ENCODE measurements at regions not wholly inside any gene's neighbourhood (a gene's known extent, or its start where the extent isn't known, plus 50 kb on each side); places are given as distances from the start of the nearest gene placed in this dataset.

- Histone ChIP-seq H3K4me2 (ENCODE audit: insufficient read depth, low read length) (no peak overlapping the region), H4K20me1 (ENCODE audit: insufficient read depth, low read length) (no peaks in the 10 kb centered on the region), H3K4me1 (ENCODE audit: insufficient read depth, low read length) (no peaks in the 10 kb centered on the region), H3K9me3 (ENCODE audit: low read depth, low read length) (no peaks in the 10 kb centered on the region), H3K4me3 (ENCODE audit: insufficient read depth, low read length) (no peak overlapping the region), H2AFZ (ENCODE audit: low read length) (no peak overlapping the region), H3K27me3 (ENCODE audit: insufficient read depth, low read length) (no peaks in the 10 kb centered on the region), H3K27ac (ENCODE audit: low read depth, low read length) (no peak overlapping the region), H3K79me2 (ENCODE audit: insufficient read depth, low read length) (no peaks in the 10 kb centered on the region), H3K36me3 (ENCODE audit: insufficient read depth, low read length) (no peaks in the 10 kb centered on the region)
- DNase-seq (ENCODE audit: insufficient read length, low spot score, missing footprints), result no peak
- no peak for TF ChIP-seq CTCF (IDR thresholded peaks at IDR 0.05; ENCODE audit: extremely low read depth, low read depth, low read length)
These were observed 151.9 kb downstream of the SCG2 start for GRCh38 chr2:223450246-223450645.

DNA sequence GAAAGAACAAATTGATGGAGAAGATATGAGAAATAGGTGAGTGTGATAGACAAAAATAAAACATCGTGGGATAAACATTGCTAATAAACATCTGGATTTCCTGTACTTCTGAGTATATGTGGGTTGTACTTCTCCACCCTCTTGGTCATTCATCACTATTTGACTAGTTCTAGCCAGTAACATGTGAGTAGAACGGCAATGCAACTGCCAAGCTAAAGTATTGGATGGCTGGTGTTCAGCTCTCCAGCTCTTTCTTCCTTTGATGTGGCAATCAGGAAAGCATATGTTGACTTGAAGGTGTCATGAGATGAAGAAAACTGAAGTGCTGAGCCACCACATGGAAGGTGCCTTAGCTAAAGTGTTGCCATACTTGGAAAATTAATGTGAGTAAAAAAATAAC, 144.9 kb downstream of the SCG2 start:
- Histone ChIP-seq H3K36me3 (ENCODE audit: insufficient read depth, low read length) (no peaks in the 10 kb centered on the region), H2AFZ (ENCODE audit: low read length) (no peak overlapping the region), H4K20me1 (ENCODE audit: insufficient read depth, low read length) (no peaks in the 10 kb centered on the region), H3K27ac (ENCODE audit: low read depth, low read length) (no peak overlapping the region), H3K9me3 (ENCODE audit: low read depth, low read length) (no peaks in the 10 kb centered on the region), H3K4me2 (ENCODE audit: insufficient read depth, low read length) (no peak overlapping the region), H3K79me2 (ENCODE audit: insufficient read depth, low read length) (no peaks in the 10 kb centered on the region), H3K4me3 (ENCODE audit: insufficient read depth, low read length) (no peak overlapping the region), H3K4me1 (ENCODE audit: insufficient read depth, low read length) (peaks cover 15% of the 10 kb centered on the region), H3K27me3 (ENCODE audit: insufficient read depth, low read length) (no peaks in the 10 kb centered on the region)
- no peak for DNase-seq (ENCODE audit: insufficient read length, low spot score, missing footprints)
- TF ChIP-seq CTCF (IDR thresholded peaks at IDR 0.05; ENCODE audit: extremely low read depth, low read depth, low read length), result no peak

DNA sequence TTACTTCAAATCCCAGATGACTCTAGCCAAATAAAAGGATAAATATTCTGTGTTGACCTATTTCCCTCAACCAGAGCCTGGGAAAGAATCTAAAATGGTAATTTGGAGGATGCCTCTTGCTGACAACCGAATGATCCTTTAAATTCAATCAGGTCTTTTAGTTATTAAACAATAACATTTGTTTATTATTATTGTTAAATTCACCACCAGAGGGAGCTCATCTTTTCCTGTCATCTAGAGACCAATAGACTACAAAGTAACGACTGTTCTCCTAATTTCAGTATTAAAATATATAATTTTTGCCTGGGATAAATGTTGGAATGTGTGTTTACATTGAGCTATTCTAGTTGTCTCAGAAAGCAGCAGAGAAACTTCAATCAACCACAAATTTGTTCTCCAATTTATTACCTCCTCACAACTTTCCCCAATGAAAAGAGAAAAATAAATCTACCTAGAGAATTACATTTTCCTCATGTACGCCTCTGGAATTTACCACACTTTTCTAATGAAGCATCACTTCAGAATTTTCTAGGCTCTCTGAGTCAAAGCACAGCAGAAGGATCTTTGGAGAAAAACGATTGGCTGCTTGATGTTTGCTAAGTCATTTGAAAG, 142.7 kb downstream of the SCG2 start:
- Histone ChIP-seq H3K27me3 (ENCODE audit: insufficient read depth, low read length) (no peaks in the 10 kb centered on the region), H3K4me2 (ENCODE audit: insufficient read depth, low read length) (no peak overlapping the region), H3K36me3 (ENCODE audit: insufficient read depth, low read length) (no peaks in the 10 kb centered on the region), H3K9me3 (ENCODE audit: low read depth, low read length) (no peaks in the 10 kb centered on the region), H3K4me1 (ENCODE audit: insufficient read depth, low read length) (peaks cover 20% of the 10 kb centered on the region), H3K79me2 (ENCODE audit: insufficient read depth, low read length) (no peaks in the 10 kb centered on the region), H3K27ac (ENCODE audit: low read depth, low read length) (no peak overlapping the region), H4K20me1 (ENCODE audit: insufficient read depth, low read length) (no peaks in the 10 kb centered on the region), H3K4me3 (ENCODE audit: insufficient read depth, low read length) (no peak overlapping the region), H2AFZ (ENCODE audit: low read length) (no peak overlapping the region)
- TF ChIP-seq CTCF (IDR thresholded peaks at IDR 0.05; ENCODE audit: extremely low read depth, low read depth, low read length), result peak; percentile 58
- DNase-seq (ENCODE audit: insufficient read length, low spot score, missing footprints), result no peak

- DNase-seq (ENCODE audit: insufficient read length, low spot score, missing footprints), result no peak
- Histone ChIP-seq H3K4me1 (ENCODE audit: insufficient read depth, low read length) (peaks cover 25% of the 10 kb centered on the region), H3K4me2 (ENCODE audit: insufficient read depth, low read length) (no peak overlapping the region), H4K20me1 (ENCODE audit: insufficient read depth, low read length) (no peaks in the 10 kb centered on the region), H3K27ac (ENCODE audit: low read depth, low read length) (no peak overlapping the region), H3K27me3 (ENCODE audit: insufficient read depth, low read length) (no peaks in the 10 kb centered on the region), H3K4me3 (ENCODE audit: insufficient read depth, low read length) (no peak overlapping the region), H2AFZ (ENCODE audit: low read length) (no peak overlapping the region), H3K36me3 (ENCODE audit: insufficient read depth, low read length) (no peaks in the 10 kb centered on the region), H3K9me3 (ENCODE audit: low read depth, low read length) (no peaks in the 10 kb centered on the region), H3K79me2 (ENCODE audit: insufficient read depth, low read length) (no peaks in the 10 kb centered on the region)
- no peak for TF ChIP-seq CTCF (IDR thresholded peaks at IDR 0.05; ENCODE audit: extremely low read depth, low read depth, low read length)
These were observed 142.0 kb downstream of the SCG2 start for GRCh38 chr2:223460209-223460608.
